A549 (cell line): ENCODE measurements at regions not wholly inside any gene's neighbourhood (a gene's known extent, or its start where the extent isn't known, plus 50 kb on each side); places are given as distances from the start of the nearest gene placed in this dataset.

ENCODE experiments used
- CTCF ChIP-seq: fragments of >200 bp; sonication (Bioruptor Twin); formaldehyde crosslinking; IDR thresholded peaks from 3 replicates; pipeline ENCODE4 v1.5.1; 2016
- REST ChIP-seq: fragments of 200-600 bp; sonication (generic); IDR thresholded peaks from 2 replicates; pipeline ENCODE4 v1.6.1; 2016; ENCODE audit warnings: antibody characterized with exemption, mild to moderate bottlenecking, moderate library complexity

- TF ChIP-seq REST (no peak), CTCF (no peak)
These were observed 239.2 kb upstream of the GRID2 start for GRCh38 chr4:92064574-92064973.
